SK-N-SH (cell line): ENCODE measurements at regions not wholly inside any gene's neighbourhood (a gene's known extent, or its start where the extent isn't known, plus 50 kb on each side); places are given as distances from the start of the nearest gene placed in this dataset.

Experiments
- FOXJ3 ChIP-seq: sonication (generic); formaldehyde crosslinking; IDR thresholded peaks from 2 replicates; pipeline ENCODE4 v1.5.1; 2020; ENCODE audit warnings: mild to moderate bottlenecking, missing genetic modification reagents
- RFX5 ChIP-seq: IDR thresholded peaks from 2 replicates; pipeline ENCODE4 v1.6.1; 2012; ENCODE audit warnings: mild to moderate bottlenecking, improper control_type of control experiment, low read length
- YY1 ChIP-seq: IDR thresholded peaks from 2 replicates; pipeline ENCODE4 v1.4.0; 2012; ENCODE audit warnings: low read depth, mild to moderate bottlenecking
- TF ChIP-seq, protein P1 (sequence below): IDR thresholded peaks from 2 replicates; pipeline ENCODE4 v1.6.1; 2012; ENCODE audit warnings: mild to moderate bottlenecking, low read depth, low read length, moderate library complexity
- TF ChIP-seq, protein P2 (sequence below): fragments of 200-600 bp; sonication (generic); IDR thresholded peaks from 2 replicates; pipeline ENCODE4 v1.6.1; 2017; ENCODE audit warnings: antibody characterized with exemption, mild to moderate bottlenecking, moderate library complexity

DNA sequence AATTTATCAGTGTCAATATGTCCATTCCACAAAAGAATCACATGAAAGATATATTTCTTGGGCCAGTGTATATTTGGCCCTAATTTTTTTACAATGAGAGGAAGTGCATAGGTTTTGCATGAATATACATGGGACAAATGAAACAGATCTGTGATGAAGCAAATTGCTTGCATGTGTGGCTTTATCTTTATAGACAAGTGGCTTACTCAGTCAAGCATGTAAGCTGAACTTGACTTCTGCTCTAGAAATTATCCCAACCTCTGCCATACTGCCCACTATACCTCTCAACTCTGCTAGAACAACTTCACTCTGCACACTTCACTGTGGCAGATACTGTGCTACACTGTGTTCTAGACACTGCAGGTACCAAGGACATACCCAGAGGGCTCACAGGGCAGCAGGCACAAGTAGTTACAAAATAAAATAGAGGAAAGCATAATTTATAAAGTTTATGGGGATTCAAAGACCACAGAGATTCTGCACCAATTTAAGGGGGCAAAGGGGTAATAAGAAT, 349.2 kb upstream of the HSF2 start:
- TF ChIP-seq YY1 (no peak), FOXJ3 (CRISPR knock-in tag) (no peak), RFX5 (no peak)
- TF ChIP-seq, protein P1, sequence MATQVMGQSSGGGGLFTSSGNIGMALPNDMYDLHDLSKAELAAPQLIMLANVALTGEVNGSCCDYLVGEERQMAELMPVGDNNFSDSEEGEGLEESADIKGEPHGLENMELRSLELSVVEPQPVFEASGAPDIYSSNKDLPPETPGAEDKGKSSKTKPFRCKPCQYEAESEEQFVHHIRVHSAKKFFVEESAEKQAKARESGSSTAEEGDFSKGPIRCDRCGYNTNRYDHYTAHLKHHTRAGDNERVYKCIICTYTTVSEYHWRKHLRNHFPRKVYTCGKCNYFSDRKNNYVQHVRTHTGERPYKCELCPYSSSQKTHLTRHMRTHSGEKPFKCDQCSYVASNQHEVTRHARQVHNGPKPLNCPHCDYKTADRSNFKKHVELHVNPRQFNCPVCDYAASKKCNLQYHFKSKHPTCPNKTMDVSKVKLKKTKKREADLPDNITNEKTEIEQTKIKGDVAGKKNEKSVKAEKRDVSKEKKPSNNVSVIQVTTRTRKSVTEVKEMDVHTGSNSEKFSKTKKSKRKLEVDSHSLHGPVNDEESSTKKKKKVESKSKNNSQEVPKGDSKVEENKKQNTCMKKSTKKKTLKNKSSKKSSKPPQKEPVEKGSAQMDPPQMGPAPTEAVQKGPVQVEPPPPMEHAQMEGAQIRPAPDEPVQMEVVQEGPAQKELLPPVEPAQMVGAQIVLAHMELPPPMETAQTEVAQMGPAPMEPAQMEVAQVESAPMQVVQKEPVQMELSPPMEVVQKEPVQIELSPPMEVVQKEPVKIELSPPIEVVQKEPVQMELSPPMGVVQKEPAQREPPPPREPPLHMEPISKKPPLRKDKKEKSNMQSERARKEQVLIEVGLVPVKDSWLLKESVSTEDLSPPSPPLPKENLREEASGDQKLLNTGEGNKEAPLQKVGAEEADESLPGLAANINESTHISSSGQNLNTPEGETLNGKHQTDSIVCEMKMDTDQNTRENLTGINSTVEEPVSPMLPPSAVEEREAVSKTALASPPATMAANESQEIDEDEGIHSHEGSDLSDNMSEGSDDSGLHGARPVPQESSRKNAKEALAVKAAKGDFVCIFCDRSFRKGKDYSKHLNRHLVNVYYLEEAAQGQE, result no peak
- TF ChIP-seq, protein P2, sequence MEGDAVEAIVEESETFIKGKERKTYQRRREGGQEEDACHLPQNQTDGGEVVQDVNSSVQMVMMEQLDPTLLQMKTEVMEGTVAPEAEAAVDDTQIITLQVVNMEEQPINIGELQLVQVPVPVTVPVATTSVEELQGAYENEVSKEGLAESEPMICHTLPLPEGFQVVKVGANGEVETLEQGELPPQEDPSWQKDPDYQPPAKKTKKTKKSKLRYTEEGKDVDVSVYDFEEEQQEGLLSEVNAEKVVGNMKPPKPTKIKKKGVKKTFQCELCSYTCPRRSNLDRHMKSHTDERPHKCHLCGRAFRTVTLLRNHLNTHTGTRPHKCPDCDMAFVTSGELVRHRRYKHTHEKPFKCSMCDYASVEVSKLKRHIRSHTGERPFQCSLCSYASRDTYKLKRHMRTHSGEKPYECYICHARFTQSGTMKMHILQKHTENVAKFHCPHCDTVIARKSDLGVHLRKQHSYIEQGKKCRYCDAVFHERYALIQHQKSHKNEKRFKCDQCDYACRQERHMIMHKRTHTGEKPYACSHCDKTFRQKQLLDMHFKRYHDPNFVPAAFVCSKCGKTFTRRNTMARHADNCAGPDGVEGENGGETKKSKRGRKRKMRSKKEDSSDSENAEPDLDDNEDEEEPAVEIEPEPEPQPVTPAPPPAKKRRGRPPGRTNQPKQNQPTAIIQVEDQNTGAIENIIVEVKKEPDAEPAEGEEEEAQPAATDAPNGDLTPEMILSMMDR, result no peak
